H9 (cell line): ENCODE measurements at regions not wholly inside any gene's neighbourhood (a gene's known extent, or its start where the extent isn't known, plus 50 kb on each side); places are given as distances from the start of the nearest gene placed in this dataset.
A peak's percentile ranks its signal among the peaks of the same experiment; 100 is the strongest.

Experiments used
- DNase-seq: peaks from one replicate; pipeline ENCODE4 v3.0.0-alpha.2; 2017
- H2AFZ ChIP-seq: one replicate; pipeline ENCODE4 v1.6.1; 2013; ENCODE audit warnings: mild to moderate bottlenecking, low read length, control low read depth, moderate library complexity
- H2AK5ac ChIP-seq: 2 replicates; pipeline ENCODE4 v1.6.1; 2013; ENCODE audit warnings: low read length, control low read depth, mixed read lengths; ENCODE audit not compliant: insufficient read length
- H2BK120ac ChIP-seq: one replicate; pipeline ENCODE4 v1.6.1; 2013; ENCODE audit warnings: low read depth, mild to moderate bottlenecking, low read length, control low read depth, inconsistent platforms; ENCODE audit not compliant: poor library complexity, severe bottlenecking
- H2BK12ac ChIP-seq: 2 replicates; pipeline ENCODE4 v1.6.1; 2013; ENCODE audit warnings: low read length, control low read depth, mixed read lengths, low read depth; ENCODE audit not compliant: insufficient read length
- H2BK15ac ChIP-seq: 2 replicates; pipeline ENCODE4 v1.6.1; 2013; ENCODE audit warnings: low read depth, low read length, control low read depth
- H2BK20ac ChIP-seq: one replicate; pipeline ENCODE4 v1.6.1; 2013; ENCODE audit warnings: low read depth, mild to moderate bottlenecking, low read length, control low read depth, inconsistent platforms; ENCODE audit not compliant: poor library complexity, severe bottlenecking
- H2BK5ac ChIP-seq: 2 replicates; pipeline ENCODE4 v1.6.1; 2013; ENCODE audit warnings: low read length, control low read depth, mixed read lengths; ENCODE audit not compliant: insufficient read length
- H3K14ac ChIP-seq: 2 replicates; pipeline ENCODE4 v1.6.1; 2013; ENCODE audit warnings: low read length, control low read depth; ENCODE audit not compliant: insufficient read depth
- H3K18ac ChIP-seq: 2 replicates; pipeline ENCODE4 v1.6.1; 2013; ENCODE audit warnings: low read depth, mild to moderate bottlenecking, mixed read lengths, low read length, control low read depth; ENCODE audit not compliant: insufficient read length
- H3K23ac ChIP-seq: 2 replicates; pipeline ENCODE4 v1.6.1; 2013; ENCODE audit warnings: low read length, control low read depth, mixed read lengths, low read depth; ENCODE audit not compliant: insufficient read length
- H3K23me2 ChIP-seq: 2 replicates; pipeline ENCODE4 v1.6.1; 2013; ENCODE audit warnings: low read depth, mild to moderate bottlenecking, mixed read lengths, low read length, control low read depth; ENCODE audit not compliant: insufficient read length, poor library complexity, severe bottlenecking
- H3K27ac ChIP-seq: 2 replicates; pipeline ENCODE4 v1.5.1; 2013; ENCODE audit warnings: low read length, control low read depth, mixed read lengths, low read depth; ENCODE audit not compliant: insufficient read length
- H3K27me3 ChIP-seq: 2 replicates; pipeline ENCODE4 v1.6.1; 2013; ENCODE audit warnings: low read length, control low read depth, inconsistent platforms; ENCODE audit not compliant: insufficient read depth
- H3K4ac ChIP-seq: 2 replicates; pipeline ENCODE4 v1.6.1; 2013; ENCODE audit warnings: low read depth, mild to moderate bottlenecking, control low read depth, inconsistent platforms, low read length, moderate library complexity
- H3K4me1 ChIP-seq: 2 replicates; pipeline ENCODE4 v1.6.1; 2013; ENCODE audit warnings: low read length, control low read depth, inconsistent platforms; ENCODE audit not compliant: insufficient read depth
- H3K4me2 ChIP-seq: 2 replicates; pipeline ENCODE4 v1.6.1; 2013; ENCODE audit warnings: low read length, control low read depth, mixed read lengths; ENCODE audit not compliant: insufficient read length, insufficient read depth
- H3K56ac ChIP-seq: 2 replicates; pipeline ENCODE4 v1.6.1; 2013; ENCODE audit warnings: low read depth, mild to moderate bottlenecking, mixed read lengths, low read length, control low read depth; ENCODE audit not compliant: insufficient read length
- H3K79me1 ChIP-seq: 2 replicates; pipeline ENCODE4 v1.6.1; 2013; ENCODE audit warnings: low read depth, mild to moderate bottlenecking, moderate library complexity, low read length, control low read depth, inconsistent platforms; ENCODE audit not compliant: insufficient read depth, poor library complexity, severe bottlenecking
- H3K79me2 ChIP-seq: 2 replicates; pipeline ENCODE4 v1.6.1; 2013; ENCODE audit warnings: low read length, control low read depth, inconsistent platforms; ENCODE audit not compliant: insufficient read depth
- H3K9ac ChIP-seq: 2 replicates; pipeline ENCODE4 v1.6.1; 2013; ENCODE audit warnings: low read length, control low read depth, mixed read lengths; ENCODE audit not compliant: insufficient read length; ENCODE audit errors: extremely low read depth
- H3K9me3 ChIP-seq: one replicate; pipeline ENCODE4 v1.6.1; 2013; ENCODE audit warnings: low read depth, low read length, inconsistent platforms; ENCODE audit not compliant: control insufficient read depth
- H3T11ph ChIP-seq: one replicate; pipeline ENCODE4 v1.6.1; 2013; ENCODE audit warnings: mild to moderate bottlenecking, low read length, control low read depth, inconsistent platforms
- H4K20me1 ChIP-seq: one replicate; pipeline ENCODE4 v1.6.1; 2013; ENCODE audit not compliant: control insufficient read depth, insufficient read length, insufficient read depth
- H4K5ac ChIP-seq: 2 replicates; pipeline ENCODE4 v1.6.1; 2013; ENCODE audit warnings: low read depth, mild to moderate bottlenecking, mixed read lengths, low read length, control low read depth; ENCODE audit not compliant: insufficient read length
- H4K8ac ChIP-seq: replicated peaks from 2 replicates; pipeline ENCODE4 v1.6.1; 2013; ENCODE audit warnings: low read length, control low read depth, mixed read lengths, low read depth; ENCODE audit not compliant: insufficient read length
- H4K91ac ChIP-seq: 2 replicates; pipeline ENCODE4 v1.6.1; 2013; ENCODE audit warnings: low read depth, mild to moderate bottlenecking, moderate library complexity, mixed read lengths, low read length, control low read depth; ENCODE audit not compliant: insufficient read length
- H3K27ac Mint-ChIP-seq, 3 experiments: 2 replicates in 2 of 3; 3 replicates in 1 of 3; pipeline ENCODE4 v1.8.0; 2020 to 2021; ENCODE audit warnings: mixed read lengths in 3 of 3, mild to moderate bottlenecking in 1 of 3, moderate library complexity in 1 of 3
- H3K27me3 Mint-ChIP-seq: 2 replicates; pipeline ENCODE4 v1.8.0; 2021; ENCODE audit warnings: low read depth, mild to moderate bottlenecking, moderate library complexity, mixed read lengths
- H3K36me3 Mint-ChIP-seq, 3 experiments: 2 replicates in 2 of 3; 3 replicates in 1 of 3; pipeline ENCODE4 v1.8.0; 2020 to 2021; ENCODE audit warnings: low read depth in 3 of 3, mixed read lengths in 3 of 3; ENCODE audit not compliant: insufficient read depth in 1 of 3
- H3K4me1 Mint-ChIP-seq, 2 experiments: 2 replicates each; pipeline ENCODE4 v1.8.0; 2020; ENCODE audit warnings: mixed read lengths in 2 of 2
- H3K4me3 Mint-ChIP-seq, 2 experiments: 2 replicates in 1 of 2; 3 replicates in 1 of 2; pipeline ENCODE4 v1.8.0; 2020 to 2021; ENCODE audit warnings: mild to moderate bottlenecking in 2 of 2, mixed read lengths in 2 of 2, moderate library complexity in 1 of 2
- H3K9me3 Mint-ChIP-seq, 2 experiments: 2 replicates in 1 of 2; 3 replicates in 1 of 2; pipeline ENCODE4 v1.8.0; 2020; ENCODE audit warnings: mild to moderate bottlenecking in 2 of 2, mixed read lengths in 2 of 2, moderate library complexity in 1 of 2
- WGBS: extraction: QIAGEN DNeasy Blood & Tissue Kit; methylation state at CpG from one replicate; pipeline ENCODE4 v1.1.7; 2013; ENCODE audit warnings: missing lambda C conversion rate, low lambda C conversion rate, mixed read lengths; ENCODE audit not compliant: insufficient read length; ENCODE audit errors: extremely low coverage; 5-methylcytosine and 5-hydroxymethylcytosine counted together
- TF ChIP-seq, protein P1 (sequence below): fragments of 200-600 bp; sonication (generic); conservative IDR thresholded peaks from 3 replicates; pipeline ENCODE4 v1.8.0; 2021; ENCODE audit warnings: antibody characterized with exemption, mild to moderate bottlenecking

- H3K27me3 Mint-ChIP-seq: no peaks in the 10 kb centered on the region
- Histone ChIP-seq H3K9me3 (no peaks in the 10 kb centered on the region), H3K23me2 (no peaks in the 10 kb centered on the region), H2AK5ac (no peak overlapping the region), H3K18ac (no peak overlapping the region), H2AFZ (no peak overlapping the region), H3K23ac (no peak overlapping the region), H4K5ac (no peak overlapping the region), H3K9ac (no peak overlapping the region), H2BK15ac (no peak overlapping the region), H3K4me2 (no peak overlapping the region), H3K79me1 (no peaks in the 10 kb centered on the region), H2BK12ac (no peak overlapping the region), H3K27me3 (no peaks in the 10 kb centered on the region), H3K4ac (no peak overlapping the region), H3T11ph (no peak overlapping the region), H2BK5ac (no peak overlapping the region), H4K8ac (no peak overlapping the region), H3K79me2 (no peaks in the 10 kb centered on the region), H3K27ac (no peak overlapping the region), H4K20me1 (peaks cover 2% of the 10 kb centered on the region), H3K56ac (no peak overlapping the region), H3K14ac (no peak overlapping the region), H3K4me1 (peaks cover 2% of the 10 kb centered on the region; the same call in 1 of the 2 replicates), H2BK20ac (no peak overlapping the region), H4K91ac (no peak overlapping the region), H2BK120ac (no peak overlapping the region)
- WGBS: no CpG with 5 or more reads among the region's 5 CpGs
- H3K27ac Mint-ChIP-seq: peak overlapping the region in 2 of 3 experiments; percentile 45 to 56; a peak in 2 of 7 replicates
- no peaks in the 10 kb centered on the region; a peak in 1 of 5 replicates for H3K9me3 Mint-ChIP-seq
- H3K4me1 Mint-ChIP-seq: peaks cover 17 to 20% of the 10 kb centered on the region in 2 experiments
- DNase-seq: no peak
- H3K4me3 Mint-ChIP-seq: no peak overlapping the region
- no peaks in the 10 kb centered on the region for H3K36me3 Mint-ChIP-seq
- TF ChIP-seq, protein P1, sequence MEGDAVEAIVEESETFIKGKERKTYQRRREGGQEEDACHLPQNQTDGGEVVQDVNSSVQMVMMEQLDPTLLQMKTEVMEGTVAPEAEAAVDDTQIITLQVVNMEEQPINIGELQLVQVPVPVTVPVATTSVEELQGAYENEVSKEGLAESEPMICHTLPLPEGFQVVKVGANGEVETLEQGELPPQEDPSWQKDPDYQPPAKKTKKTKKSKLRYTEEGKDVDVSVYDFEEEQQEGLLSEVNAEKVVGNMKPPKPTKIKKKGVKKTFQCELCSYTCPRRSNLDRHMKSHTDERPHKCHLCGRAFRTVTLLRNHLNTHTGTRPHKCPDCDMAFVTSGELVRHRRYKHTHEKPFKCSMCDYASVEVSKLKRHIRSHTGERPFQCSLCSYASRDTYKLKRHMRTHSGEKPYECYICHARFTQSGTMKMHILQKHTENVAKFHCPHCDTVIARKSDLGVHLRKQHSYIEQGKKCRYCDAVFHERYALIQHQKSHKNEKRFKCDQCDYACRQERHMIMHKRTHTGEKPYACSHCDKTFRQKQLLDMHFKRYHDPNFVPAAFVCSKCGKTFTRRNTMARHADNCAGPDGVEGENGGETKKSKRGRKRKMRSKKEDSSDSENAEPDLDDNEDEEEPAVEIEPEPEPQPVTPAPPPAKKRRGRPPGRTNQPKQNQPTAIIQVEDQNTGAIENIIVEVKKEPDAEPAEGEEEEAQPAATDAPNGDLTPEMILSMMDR: no peak
These were observed 405.0 kb upstream of the TPM1 start for GRCh38 chr15:62637574-62637897.
